Colonic mucosa (tissue), 4 donors: ENCODE measurements at regions not wholly inside any gene's neighbourhood (a gene's known extent, or its start where the extent isn't known, plus 50 kb on each side); places are given as distances from the start of the nearest gene placed in this dataset.

Experiments used
- DNase-seq: peaks from one replicate; pipeline ENCODE4 v3.0.0-alpha.2; 2020
- H3K27ac ChIP-seq: fragments of 200-600 bp; one replicate; pipeline ENCODE4 v1.8.0; 2021
- H3K27me3 ChIP-seq: fragments of 200-600 bp; one replicate; pipeline ENCODE4 v1.8.0; 2021
- H3K36me3 ChIP-seq: fragments of 200-600 bp; one replicate; pipeline ENCODE4 v1.8.0; 2021
- H3K4me1 ChIP-seq: fragments of 200-600 bp; one replicate; pipeline ENCODE4 v1.8.0; 2021; ENCODE audit warnings: mild to moderate bottlenecking
- H3K4me3 ChIP-seq: fragments of 200-600 bp; one replicate; pipeline ENCODE4 v1.8.0; 2021
- H3K9ac ChIP-seq, 2 donors: one replicate each; pipeline ENCODE4 v1.7.0; 2013; ENCODE audit warnings: control low read depth in 2 of 2, low read depth in 2 of 2, low read length in 2 of 2
- H3K9me3 ChIP-seq: fragments of 200-600 bp; one replicate; pipeline ENCODE4 v1.8.0; 2021
- CTCF ChIP-seq: fragments of 200-600 bp; IDR thresholded peaks from one replicate; pipeline ENCODE4 v1.8.0; 2022; ENCODE audit warnings: antibody characterized with exemption, mild to moderate bottlenecking
- intact Hi-C: fragments of 100-400 bp; cut with DNase I; formaldehyde crosslinking; loops from one replicate; pipeline ENCODE4 v1.14.1; 2022
- donor health status: healthy.
- donor health status: DM: no; HTN: no; CAD: no.
- donor health status: DM: no; HTN: no; CAD: no.

GRCh38 chr14:37932008-37932407, 275.7 kb upstream of the SSTR1 start:
- no peaks in the 10 kb centered on the region for H3K9me3 ChIP-seq
- no peaks in the 10 kb centered on the region for H3K4me1 ChIP-seq
- DNase-seq = no peak
- intact Hi-C loops = no loop called here
- TF ChIP-seq CTCF = no peak
- no peaks in the 10 kb centered on the region for H3K27me3 ChIP-seq
- H3K9ac ChIP-seq = no peak overlapping the region
- no peak overlapping the region for H3K27ac ChIP-seq
- no peak overlapping the region for H3K4me3 ChIP-seq
- no peaks in the 10 kb centered on the region for H3K36me3 ChIP-seq

GRCh38 chr14:37932481-37932880, 275.2 kb upstream of the SSTR1 start:
- no peak for DNase-seq
- H3K36me3 ChIP-seq = no peaks in the 10 kb centered on the region
- H3K9me3 ChIP-seq = no peaks in the 10 kb centered on the region
- intact Hi-C loops = no loop called here
- no peaks in the 10 kb centered on the region for H3K4me1 ChIP-seq
- no peak overlapping the region for H3K9ac ChIP-seq
- TF ChIP-seq CTCF = no peak
- no peak overlapping the region for H3K27ac ChIP-seq
- no peaks in the 10 kb centered on the region for H3K27me3 ChIP-seq
- H3K4me3 ChIP-seq = no peak overlapping the region

- Histone ChIP-seq H3K9me3 (no peaks in the 10 kb centered on the region), H3K36me3 (no peaks in the 10 kb centered on the region), H3K4me3 (no peak overlapping the region), H3K27me3 (no peaks in the 10 kb centered on the region), H3K4me1 (no peaks in the 10 kb centered on the region), H3K27ac (no peak overlapping the region), H3K9ac (no peak overlapping the region)
- DNase-seq = no peak
- TF ChIP-seq CTCF = no peak
- intact Hi-C loops = no loop called here
Measured at GRCh38 chr14:37936971-37937370, 270.7 kb upstream of the SSTR1 start.

GRCh38 chr14:37939442-37940028, 268.2 kb upstream of the SSTR1 start:
- Histone ChIP-seq H3K9me3 (no peaks in the 10 kb centered on the region), H3K27ac (no peak overlapping the region), H3K9ac (no peak overlapping the region), H3K27me3 (no peaks in the 10 kb centered on the region), H3K36me3 (no peaks in the 10 kb centered on the region), H3K4me3 (no peak overlapping the region), H3K4me1 (no peaks in the 10 kb centered on the region)
- DNase-seq = no peak
- intact Hi-C loops = no loop called here
- TF ChIP-seq CTCF = no peak

- Histone ChIP-seq H3K9ac (no peak overlapping the region), H3K36me3 (no peaks in the 10 kb centered on the region), H3K27me3 (no peaks in the 10 kb centered on the region), H3K4me1 (no peaks in the 10 kb centered on the region), H3K4me3 (no peak overlapping the region), H3K9me3 (no peaks in the 10 kb centered on the region), H3K27ac (no peak overlapping the region)
- intact Hi-C loops = no loop called here
- DNase-seq = no peak
- TF ChIP-seq CTCF = no peak
Measured at GRCh38 chr14:37945959-37946358, 261.7 kb upstream of the SSTR1 start.
